GM13976 (cell line): ENCODE measurements at regions not wholly inside any gene's neighbourhood (a gene's known extent, or its start where the extent isn't known, plus 50 kb on each side); places are given as distances from the start of the nearest gene placed in this dataset.

Experiments
- DNase-seq: peaks from one replicate; pipeline ENCODE4 v3.0.0; 2012; ENCODE audit warnings: low spot score
- in situ Hi-C: fragments of 300-500 bp; cut with MboI; formaldehyde crosslinking; loops from one replicate; pipeline ENCODE4 v1.12.0; 2022; ENCODE audit warnings: low sequenced_read_pairs, mixed read lengths, inconsistent platforms; ENCODE audit not compliant: unreplicated experiment
- TF ChIP-seq, protein P1 (sequence below): IDR thresholded peaks from 2 replicates; pipeline ENCODE4 v1.5.1; 2012; ENCODE audit warnings: borderline replicate concordance, mild to moderate bottlenecking; ENCODE audit not compliant: insufficient read depth; ENCODE audit errors: extremely low read depth, missing control alignments, control extremely low read depth

DNA sequence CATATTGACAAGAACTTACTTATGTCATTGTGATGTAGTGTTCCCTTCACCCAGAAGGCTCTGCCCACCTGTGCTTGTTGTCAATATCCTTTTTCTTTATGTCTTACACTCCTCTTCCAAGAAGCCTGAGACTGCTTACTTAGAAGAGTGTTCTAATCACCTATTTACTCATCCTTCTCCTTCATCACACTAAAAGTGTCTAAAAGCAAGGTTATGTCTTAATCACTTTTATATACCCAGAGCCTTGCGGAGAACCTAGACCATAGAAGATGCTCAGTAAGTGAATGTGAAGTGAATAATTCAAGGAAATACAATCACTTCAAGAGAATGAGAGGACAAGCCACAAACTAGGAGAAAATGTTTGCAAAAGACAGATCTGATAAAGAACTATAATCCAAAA lies 177.6 kb upstream of the S100G start:
- TF ChIP-seq, protein P1, sequence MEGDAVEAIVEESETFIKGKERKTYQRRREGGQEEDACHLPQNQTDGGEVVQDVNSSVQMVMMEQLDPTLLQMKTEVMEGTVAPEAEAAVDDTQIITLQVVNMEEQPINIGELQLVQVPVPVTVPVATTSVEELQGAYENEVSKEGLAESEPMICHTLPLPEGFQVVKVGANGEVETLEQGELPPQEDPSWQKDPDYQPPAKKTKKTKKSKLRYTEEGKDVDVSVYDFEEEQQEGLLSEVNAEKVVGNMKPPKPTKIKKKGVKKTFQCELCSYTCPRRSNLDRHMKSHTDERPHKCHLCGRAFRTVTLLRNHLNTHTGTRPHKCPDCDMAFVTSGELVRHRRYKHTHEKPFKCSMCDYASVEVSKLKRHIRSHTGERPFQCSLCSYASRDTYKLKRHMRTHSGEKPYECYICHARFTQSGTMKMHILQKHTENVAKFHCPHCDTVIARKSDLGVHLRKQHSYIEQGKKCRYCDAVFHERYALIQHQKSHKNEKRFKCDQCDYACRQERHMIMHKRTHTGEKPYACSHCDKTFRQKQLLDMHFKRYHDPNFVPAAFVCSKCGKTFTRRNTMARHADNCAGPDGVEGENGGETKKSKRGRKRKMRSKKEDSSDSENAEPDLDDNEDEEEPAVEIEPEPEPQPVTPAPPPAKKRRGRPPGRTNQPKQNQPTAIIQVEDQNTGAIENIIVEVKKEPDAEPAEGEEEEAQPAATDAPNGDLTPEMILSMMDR = no peak
- in situ Hi-C loops = loop anchor here (25.0 kb wide), 1 partner anchor 215 kb away; no protein-coding TSS in a partner anchor
- no peak for DNase-seq

DNA sequence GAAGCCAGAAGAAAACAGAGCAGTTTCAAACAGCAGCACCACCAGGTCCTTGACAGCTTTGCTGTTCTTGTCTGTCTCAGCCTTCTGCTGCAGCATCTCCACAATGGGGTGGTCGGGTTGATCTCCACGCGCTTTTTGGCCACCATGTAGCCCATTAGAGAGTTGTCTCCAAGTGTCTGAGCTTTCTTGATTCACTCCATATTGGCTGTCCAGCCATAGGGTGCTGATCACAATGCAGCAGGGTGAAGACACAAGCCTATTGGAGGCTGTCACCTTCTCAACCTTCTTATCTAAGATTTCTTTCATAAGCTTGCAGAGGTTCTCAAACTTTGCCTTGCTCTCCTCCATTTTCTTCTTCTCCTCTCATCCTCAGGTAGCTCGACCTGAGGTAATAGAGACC lies 175.4 kb upstream of the S100G start:
- TF ChIP-seq, protein P1 = no peak
- no peak for DNase-seq
- in situ Hi-C loops = loop anchor here (25.0 kb wide), 1 partner anchor 213 kb away; no protein-coding TSS in a partner anchor

DNA sequence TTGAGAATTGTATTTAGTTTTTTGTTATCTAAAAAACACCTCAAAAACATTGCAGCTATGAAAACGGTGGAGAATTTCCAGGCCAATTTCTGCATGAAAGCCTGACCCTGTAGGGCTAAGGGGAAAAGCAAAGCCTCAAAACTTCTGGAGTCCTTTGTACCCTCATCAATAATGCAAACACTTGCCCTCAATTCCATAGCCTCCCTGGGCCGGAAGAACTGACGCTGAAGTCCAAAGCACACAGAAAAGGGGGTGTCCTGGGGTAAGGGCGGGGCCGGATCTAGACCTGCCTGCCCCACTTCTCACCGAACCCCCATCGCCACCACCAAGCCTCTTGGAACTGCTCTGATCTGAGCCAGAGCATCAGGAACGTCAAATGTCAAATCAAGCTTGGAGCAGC lies 173.9 kb upstream of the S100G start:
- in situ Hi-C loops = no loop called here
- TF ChIP-seq, protein P1 = no peak
- no peak for DNase-seq

DNA sequence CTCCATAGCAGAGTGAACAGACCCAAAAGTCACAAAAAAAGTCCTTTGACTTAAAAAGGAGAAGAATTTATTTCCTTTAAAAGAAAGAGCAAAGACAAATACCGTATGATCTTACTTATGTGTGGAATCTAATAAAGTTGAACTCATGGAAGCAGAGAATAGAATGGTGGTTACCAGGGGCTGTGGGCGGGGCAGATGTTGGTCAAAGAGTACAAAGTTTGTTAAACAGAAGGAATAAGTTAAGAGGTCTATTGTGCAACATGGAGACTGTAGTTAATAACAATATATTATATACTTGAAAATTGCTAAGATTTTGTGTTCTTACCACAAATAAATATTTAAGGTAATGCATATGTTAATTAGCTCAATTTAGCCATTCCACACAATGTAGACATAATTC lies 173.3 kb upstream of the S100G start:
- no peak for DNase-seq
- TF ChIP-seq, protein P1 = no peak
- in situ Hi-C loops = no loop called here

DNA sequence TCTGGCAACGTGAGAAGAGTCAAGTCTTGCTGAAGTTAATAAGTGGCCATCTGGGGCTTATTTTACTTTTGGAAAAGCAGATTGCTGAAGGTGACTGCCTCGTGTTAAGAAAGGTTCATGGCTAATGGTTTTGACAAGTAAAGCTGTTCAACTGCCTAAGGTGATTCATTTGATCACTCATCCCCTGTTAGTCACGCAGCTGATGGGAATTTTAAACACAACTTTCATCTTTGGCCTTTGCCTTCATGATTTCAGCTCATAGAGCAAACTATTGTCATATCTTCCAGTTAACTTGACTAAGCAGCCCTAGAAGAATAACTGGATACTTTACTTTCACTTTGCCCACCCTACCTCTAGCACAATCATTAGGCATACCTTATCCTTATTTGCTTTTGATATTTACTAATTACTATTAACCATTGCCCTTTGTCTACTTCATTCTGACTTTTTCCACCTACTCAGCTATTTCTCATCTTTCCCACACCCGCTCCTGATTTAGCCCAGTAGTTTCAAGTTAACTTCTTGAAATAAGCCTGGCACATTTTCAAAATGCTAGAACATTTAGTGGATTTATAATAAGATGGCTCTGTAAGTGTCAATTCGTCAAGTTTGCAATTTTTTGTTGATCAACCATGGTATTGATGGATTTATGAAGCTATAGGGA lies 170.6 kb upstream of the S100G start:
- TF ChIP-seq, protein P1 = no peak
- DNase-seq = no peak
- in situ Hi-C loops = no loop called here

DNA sequence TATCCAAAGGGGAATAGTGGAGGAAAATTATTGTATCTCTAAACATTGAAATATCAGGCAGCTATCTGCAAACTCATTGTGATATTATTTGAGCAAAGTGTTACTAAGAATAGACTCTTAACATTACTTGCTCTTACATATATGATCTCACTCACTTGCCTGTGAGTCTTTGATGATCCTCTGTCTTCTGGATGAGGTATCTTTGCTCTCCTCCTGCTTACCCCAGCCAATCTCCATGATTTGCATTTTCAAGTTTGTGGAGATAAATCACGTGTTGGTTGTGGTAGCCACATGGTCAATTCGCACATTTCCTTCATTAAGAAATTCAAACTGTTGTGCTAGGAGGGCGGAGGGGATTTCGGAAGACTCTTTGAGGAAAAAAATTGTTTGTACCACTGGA lies 169.9 kb upstream of the S100G start:
- DNase-seq = no peak
- in situ Hi-C loops = no loop called here
- TF ChIP-seq, protein P1 = no peak

DNA sequence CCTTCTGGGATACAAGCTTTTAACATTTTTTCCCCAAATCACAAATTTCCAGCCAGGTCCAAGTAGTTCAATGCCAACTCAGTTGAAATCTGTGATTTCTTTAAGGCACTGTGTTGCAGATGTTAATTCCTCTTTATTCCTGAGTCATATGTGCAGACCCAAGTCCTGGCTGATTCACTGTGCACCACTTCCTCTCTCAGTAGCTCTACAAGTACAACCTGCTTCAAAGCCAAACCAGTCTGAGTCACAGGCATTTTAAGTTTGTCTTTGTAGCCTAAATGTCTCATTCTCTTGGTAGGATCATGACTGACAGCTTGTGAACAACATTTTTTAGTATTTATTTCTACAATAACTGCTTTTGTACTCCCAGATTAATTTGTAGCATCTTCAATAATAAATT lies 165.6 kb upstream of the S100G start:
- DNase-seq = no peak
- in situ Hi-C loops = no loop called here
- TF ChIP-seq, protein P1 = no peak
